ENCODE measurements at regions not wholly inside any gene's neighbourhood (a gene's known extent, or its start where the extent isn't known, plus 50 kb on each side); places are given as distances from the start of the nearest gene placed in this dataset.

GRCh38 chr2:78457269-78457668 is 568.2 kb upstream of the REG3G start:
- TF ChIP-seq CTCF (IDR thresholded peaks at IDR 0.05) = no peak
- TF ChIP-seq POLR2A (IDR thresholded peaks at IDR 0.05) = no peak
- TF ChIP-seq POLR2AphosphoS5 (IDR thresholded peaks at IDR 0.05) = no peak

Data from transverse colon (tissue), 4 donors.